Astrocyte (in vitro differentiated cells and primary cell): ENCODE measurements at regions not wholly inside any gene's neighbourhood (a gene's known extent, or its start where the extent isn't known, plus 50 kb on each side); places are given as distances from the start of the nearest gene placed in this dataset.
"Not testable (repeated sequence)": the region's sequence is repeated elsewhere in the genome, so short reads cannot be mapped to it uniquely, and the experiment has no call there.

Experiments used
- CTCF ChIP-seq: IDR thresholded peaks from 2 replicates; pipeline ENCODE4 v1.5.1; 2011; ENCODE audit warnings: low read depth, mild to moderate bottlenecking, inconsistent platforms, low read length, moderate library complexity; ENCODE audit not compliant: insufficient read depth
- EZH2 ChIP-seq: IDR thresholded peaks from 2 replicates; pipeline ENCODE4 v1.6.1; 2012; ENCODE audit warnings: mild to moderate bottlenecking, low read length, inconsistent platforms; ENCODE audit not compliant: insufficient read depth

DNA sequence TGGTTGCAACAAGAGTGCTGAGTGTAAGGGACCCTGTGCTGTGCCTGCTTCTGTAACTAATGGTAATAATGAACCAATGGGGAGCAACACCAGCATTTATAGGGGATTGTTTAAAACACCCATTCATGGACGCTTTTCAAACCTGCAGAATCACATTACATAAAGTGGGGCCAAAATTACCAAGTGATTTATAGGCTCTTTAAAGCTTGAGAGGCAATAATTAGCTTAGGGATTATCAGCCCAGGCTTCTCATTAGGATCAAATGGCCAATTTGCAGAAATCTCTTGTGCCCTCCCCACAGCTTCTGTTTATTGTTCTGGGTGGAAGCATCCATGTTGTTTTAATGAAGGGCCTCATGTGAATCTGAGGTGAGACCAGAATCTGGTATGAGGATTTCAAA lies 125.5 kb downstream of the ZNF486 start:
- TF ChIP-seq CTCF, EZH2: not testable (repeated sequence)
